ENCODE measurements at regions not wholly inside any gene's neighbourhood (a gene's known extent, or its start where the extent isn't known, plus 50 kb on each side); places are given as distances from the start of the nearest gene placed in this dataset.

DNA sequence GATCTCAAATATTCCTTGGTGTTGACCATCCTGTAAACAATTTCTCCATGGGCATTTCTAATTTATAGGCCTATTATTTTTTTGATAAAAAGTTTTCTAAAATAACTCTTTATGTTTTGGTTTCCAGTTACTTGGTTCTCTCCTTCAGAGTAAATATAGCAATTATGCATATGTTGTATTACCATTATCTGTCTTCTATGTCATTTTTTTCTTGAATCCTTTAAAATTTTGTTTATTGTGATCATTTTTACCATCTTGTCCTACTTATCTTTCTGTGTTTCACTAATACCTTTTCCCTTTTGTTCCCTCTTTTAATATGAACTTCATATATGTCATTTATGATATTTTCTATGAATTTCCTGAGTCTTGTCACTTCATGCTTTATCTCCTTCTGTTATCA is 341.1 kb downstream of the PDCD6IP start:
- Mint-ChIP-seq H3K27ac (no peak overlapping the region), H3K4me1 (ENCODE audit: low read depth) (no peaks in the 10 kb centered on the region), H3K9me3 (peaks cover 18% of the 10 kb centered on the region), H3K4me3 (no peak overlapping the region), H3K36me3 (ENCODE audit: low read depth) (no peaks in the 10 kb centered on the region), H3K27me3 (ENCODE audit: insufficient read depth) (no peaks in the 10 kb centered on the region)
- DNase-seq, result no peak
- TF ChIP-seq, protein P1, sequence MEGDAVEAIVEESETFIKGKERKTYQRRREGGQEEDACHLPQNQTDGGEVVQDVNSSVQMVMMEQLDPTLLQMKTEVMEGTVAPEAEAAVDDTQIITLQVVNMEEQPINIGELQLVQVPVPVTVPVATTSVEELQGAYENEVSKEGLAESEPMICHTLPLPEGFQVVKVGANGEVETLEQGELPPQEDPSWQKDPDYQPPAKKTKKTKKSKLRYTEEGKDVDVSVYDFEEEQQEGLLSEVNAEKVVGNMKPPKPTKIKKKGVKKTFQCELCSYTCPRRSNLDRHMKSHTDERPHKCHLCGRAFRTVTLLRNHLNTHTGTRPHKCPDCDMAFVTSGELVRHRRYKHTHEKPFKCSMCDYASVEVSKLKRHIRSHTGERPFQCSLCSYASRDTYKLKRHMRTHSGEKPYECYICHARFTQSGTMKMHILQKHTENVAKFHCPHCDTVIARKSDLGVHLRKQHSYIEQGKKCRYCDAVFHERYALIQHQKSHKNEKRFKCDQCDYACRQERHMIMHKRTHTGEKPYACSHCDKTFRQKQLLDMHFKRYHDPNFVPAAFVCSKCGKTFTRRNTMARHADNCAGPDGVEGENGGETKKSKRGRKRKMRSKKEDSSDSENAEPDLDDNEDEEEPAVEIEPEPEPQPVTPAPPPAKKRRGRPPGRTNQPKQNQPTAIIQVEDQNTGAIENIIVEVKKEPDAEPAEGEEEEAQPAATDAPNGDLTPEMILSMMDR (IDR thresholded peaks at IDR 0.05), result no peak

DNA sequence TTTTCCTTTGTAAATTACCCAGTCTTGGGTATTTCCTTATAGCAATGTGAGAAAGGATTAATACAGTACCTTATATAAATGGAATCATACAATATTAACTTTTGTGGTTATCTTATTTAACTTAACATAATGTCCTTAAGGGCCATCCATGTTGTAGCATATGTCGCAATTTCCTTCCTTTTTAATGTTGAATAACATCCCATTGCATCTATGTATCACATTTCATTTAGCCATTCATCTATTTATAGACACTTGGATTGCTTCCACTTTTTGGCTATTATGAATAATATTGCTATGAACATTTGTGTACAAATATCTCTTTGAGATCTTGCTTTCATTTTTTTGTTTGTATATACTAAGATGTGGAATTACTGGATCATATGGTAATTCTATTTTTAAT is 342.2 kb downstream of the PDCD6IP start:
- Mint-ChIP-seq H3K27ac (no peak overlapping the region), H3K9me3 (peaks cover 7% of the 10 kb centered on the region)
- TF ChIP-seq, protein P1 (IDR thresholded peaks at IDR 0.05), result no peak

DNA sequence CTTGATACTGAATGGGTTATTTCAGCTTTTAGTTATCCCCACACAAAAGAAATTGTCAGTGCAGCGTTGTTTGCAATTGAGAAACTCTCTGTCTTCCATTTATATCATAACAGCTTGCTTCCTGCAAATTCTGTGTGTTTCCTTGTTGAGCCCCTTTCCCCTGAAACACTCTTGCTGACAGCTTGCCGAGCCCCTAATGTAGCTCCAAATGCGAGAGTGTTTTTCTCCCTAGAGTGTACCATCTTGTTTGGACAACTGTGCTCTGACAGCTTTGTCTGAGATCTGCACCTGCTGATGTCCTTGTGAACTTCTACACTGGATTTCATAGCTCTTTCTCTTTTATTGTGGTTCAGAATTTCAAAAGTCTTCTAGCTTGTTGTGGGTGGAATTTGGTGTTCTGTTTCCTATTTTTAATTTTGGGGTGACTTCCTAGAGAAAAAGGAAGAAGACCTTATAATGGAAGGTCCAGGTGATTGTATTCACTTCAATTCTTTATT is 343.5 kb downstream of the PDCD6IP start:
- DNase-seq, result no peak
- TF ChIP-seq, protein P1 (IDR thresholded peaks at IDR 0.05), result no peak
- peaks cover 11% of the 10 kb centered on the region for H3K9me3 Mint-ChIP-seq
- no peaks in the 10 kb centered on the region for H3K36me3 Mint-ChIP-seq (ENCODE audit: low read depth)
- no peak overlapping the region for H3K4me3 Mint-ChIP-seq
- H3K27me3 Mint-ChIP-seq (ENCODE audit: insufficient read depth), result no peaks in the 10 kb centered on the region
- no peaks in the 10 kb centered on the region for H3K4me1 Mint-ChIP-seq (ENCODE audit: low read depth)
- no peak overlapping the region for H3K27ac Mint-ChIP-seq

More for the DNA sequence above, 342.2 kb downstream of the PDCD6IP start:
- Mint-ChIP-seq H3K4me1 (ENCODE audit: low read depth) (no peaks in the 10 kb centered on the region), H3K4me3 (no peak overlapping the region), H3K27me3 (ENCODE audit: insufficient read depth) (no peaks in the 10 kb centered on the region), H3K36me3 (ENCODE audit: low read depth) (no peaks in the 10 kb centered on the region)
- DNase-seq, result no peak

DNA sequence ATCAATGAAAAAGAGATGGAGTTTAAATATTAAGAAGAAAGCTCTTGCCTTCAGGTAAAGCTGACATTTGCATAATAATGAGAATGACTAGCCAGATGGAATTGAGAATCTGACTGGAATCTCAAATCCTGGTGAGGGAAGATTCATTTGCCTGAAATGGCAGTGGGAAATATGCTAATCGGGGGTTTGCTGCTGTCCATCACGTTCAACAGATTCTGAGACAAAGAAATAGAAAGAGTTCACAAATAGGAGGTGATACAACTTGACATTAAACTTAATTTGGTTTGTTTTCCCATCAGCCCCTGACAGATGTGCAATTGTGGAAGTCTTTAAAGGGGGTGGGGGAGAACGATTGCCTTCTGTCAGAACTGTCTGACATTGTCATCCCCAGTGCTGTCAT is 347.4 kb downstream of the PDCD6IP start:
- no peak overlapping the region for H3K27ac Mint-ChIP-seq
- DNase-seq, result no peak
- no peak overlapping the region for H3K4me3 Mint-ChIP-seq
- TF ChIP-seq, protein P1 (IDR thresholded peaks at IDR 0.05), result no peak
- no peaks in the 10 kb centered on the region for H3K4me1 Mint-ChIP-seq (ENCODE audit: low read depth)
- H3K27me3 Mint-ChIP-seq (ENCODE audit: insufficient read depth), result no peaks in the 10 kb centered on the region
- peaks cover 18% of the 10 kb centered on the region for H3K9me3 Mint-ChIP-seq
- no peaks in the 10 kb centered on the region for H3K36me3 Mint-ChIP-seq (ENCODE audit: low read depth)

DNA sequence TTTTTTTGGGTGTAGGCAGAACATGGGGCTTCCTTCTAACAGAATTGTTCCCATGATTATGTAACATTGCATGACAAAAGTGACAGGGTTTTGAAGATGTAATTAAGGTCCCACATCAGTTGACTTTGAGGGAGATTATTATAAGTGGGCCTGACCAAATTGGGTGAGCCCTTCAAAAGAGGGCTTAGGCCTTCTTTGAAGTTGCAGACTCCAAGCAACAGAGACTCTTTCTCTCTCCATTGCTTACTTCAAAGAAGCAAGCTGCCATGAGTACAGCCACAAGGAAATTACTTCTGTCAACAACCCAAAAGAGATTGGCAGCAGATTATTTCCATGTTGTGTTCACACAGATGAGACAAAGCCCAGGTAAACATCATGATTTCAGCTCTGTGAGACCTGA is 348.2 kb downstream of the PDCD6IP start:
- Mint-ChIP-seq H3K4me3 (no peak overlapping the region), H3K4me1 (ENCODE audit: low read depth) (no peaks in the 10 kb centered on the region), H3K36me3 (ENCODE audit: low read depth) (no peaks in the 10 kb centered on the region), H3K27ac (no peak overlapping the region), H3K9me3 (peaks cover 18% of the 10 kb centered on the region), H3K27me3 (ENCODE audit: insufficient read depth) (no peaks in the 10 kb centered on the region)
- TF ChIP-seq, protein P1 (IDR thresholded peaks at IDR 0.05), result no peak
- no peak for DNase-seq

DNA sequence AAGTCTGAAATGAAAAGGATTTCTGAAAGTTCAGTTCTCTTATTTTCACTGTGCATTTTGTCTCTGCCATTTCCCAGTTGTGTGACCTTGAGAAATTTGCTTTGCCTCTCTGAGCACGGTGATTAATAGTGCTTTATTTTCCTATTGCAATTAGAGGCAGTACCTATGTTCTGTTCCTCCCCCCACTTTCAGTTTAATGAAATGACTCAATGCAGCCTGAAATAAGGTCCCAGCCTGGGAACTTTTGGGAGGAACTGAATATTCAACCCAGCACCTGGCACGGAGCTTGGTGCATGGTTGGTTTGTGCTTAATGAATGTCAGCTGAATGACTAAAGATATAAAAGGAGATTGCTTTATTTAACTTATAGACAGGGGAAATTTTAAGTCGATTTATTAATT is 352.6 kb downstream of the PDCD6IP start:
- TF ChIP-seq, protein P1 (IDR thresholded peaks at IDR 0.05), result no peak
- Mint-ChIP-seq H3K9me3 (peaks cover 11% of the 10 kb centered on the region), H3K4me3 (no peak overlapping the region), H3K27me3 (ENCODE audit: insufficient read depth) (no peaks in the 10 kb centered on the region), H3K4me1 (ENCODE audit: low read depth) (no peaks in the 10 kb centered on the region), H3K27ac (no peak overlapping the region), H3K36me3 (ENCODE audit: low read depth) (no peaks in the 10 kb centered on the region)
- DNase-seq, result no peak
